Inflammatory macrophage (primary cell): ENCODE measurements at regions not wholly inside any gene's neighbourhood (a gene's known extent, or its start where the extent isn't known, plus 50 kb on each side); places are given as distances from the start of the nearest gene placed in this dataset.

Experiments used
- DNase-seq, 2 donors: peaks; one replicate each; pipeline ENCODE4 v3.0.0-alpha.2; 2020 to 2022

GRCh38 chr5:2329741-2330140, 421.7 kb downstream of the IRX2 start:
- no peak for DNase-seq

- no peak for DNase-seq
These were observed 424.9 kb downstream of the IRX2 start for GRCh38 chr5:2326601-2327000.

- no peak for DNase-seq
These were observed 426.7 kb downstream of the IRX2 start for GRCh38 chr5:2324788-2325187.

GRCh38 chr5:2320611-2321010, 430.9 kb downstream of the IRX2 start:
- no peak for DNase-seq

GRCh38 chr5:2317540-2317939, 433.9 kb downstream of the IRX2 start:
- no peak for DNase-seq

- no peak for DNase-seq
These were observed 429.1 kb upstream of the IRX4 start for GRCh38 chr5:2311851-2312250.

GRCh38 chr5:2310946-2311345, 428.2 kb upstream of the IRX4 start:
- no peak for DNase-seq

GRCh38 chr5:2307631-2308030, 424.9 kb upstream of the IRX4 start:
- DNase-seq, result no peak

- no peak for DNase-seq
These were observed 424.0 kb upstream of the IRX4 start for GRCh38 chr5:2306711-2307110.

GRCh38 chr5:2303431-2304100, 420.8 kb upstream of the IRX4 start:
- no peak for DNase-seq

GRCh38 chr5:2302169-2302568, 419.4 kb upstream of the IRX4 start:
- no peak for DNase-seq

- DNase-seq, result no peak
These were observed 418.3 kb upstream of the IRX4 start for GRCh38 chr5:2300861-2301574.

GRCh38 chr5:2300421-2300820, 417.7 kb upstream of the IRX4 start:
- DNase-seq, result no peak

- DNase-seq, result no peak
These were observed 416.9 kb upstream of the IRX4 start for GRCh38 chr5:2299388-2300220.

GRCh38 chr5:2298781-2299180, 416.1 kb upstream of the IRX4 start:
- DNase-seq, result no peak

GRCh38 chr5:2297991-2298390, 415.3 kb upstream of the IRX4 start:
- no peak for DNase-seq

- DNase-seq, result no peak
These were observed 412.8 kb upstream of the IRX4 start for GRCh38 chr5:2295476-2295875.

- DNase-seq, result no peak
These were observed 411.2 kb upstream of the IRX4 start for GRCh38 chr5:2293906-2294305.

GRCh38 chr5:2291146-2291840, 408.6 kb upstream of the IRX4 start:
- DNase-seq, result no peak

GRCh38 chr5:2289380-2289779, 406.7 kb upstream of the IRX4 start:
- DNase-seq, result no peak

GRCh38 chr5:2288968-2289367, 406.2 kb upstream of the IRX4 start:
- DNase-seq, result no peak

- no peak for DNase-seq
These were observed 405.7 kb upstream of the IRX4 start for GRCh38 chr5:2288466-2288865.

- no peak for DNase-seq
These were observed 403.5 kb upstream of the IRX4 start for GRCh38 chr5:2286250-2286649.
